SK-N-SH treated with all-trans-retinoic acid at 6 μM for 48 hours (cell line): ENCODE measurements at regions not wholly inside any gene's neighbourhood (a gene's known extent, or its start where the extent isn't known, plus 50 kb on each side); places are given as distances from the start of the nearest gene placed in this dataset.

Experiments used
- CSRNP3 ChIP-seq: fragments of 250-450 bp; sonication (Bioruptor Pico); IDR thresholded peaks from 2 replicates; pipeline ENCODE4 v1.5.1; 2021; ENCODE audit warnings: mild to moderate bottlenecking, moderate library complexity
- POU6F1 ChIP-seq: fragments of 250-450 bp; sonication (Bioruptor Pico); IDR thresholded peaks from 2 replicates; pipeline ENCODE4 v1.8.0; 2021; ENCODE audit warnings: low read depth, mild to moderate bottlenecking, moderate library complexity, borderline replicate concordance
- TCF4 ChIP-seq: fragments of 250-450 bp; sonication (Bioruptor Pico); IDR thresholded peaks from 2 replicates; pipeline ENCODE4 v1.8.0; 2021; ENCODE audit warnings: mild to moderate bottlenecking, moderate library complexity, borderline replicate concordance
- ZFP3 ChIP-seq: fragments of 250-450 bp; sonication (Bioruptor Pico); IDR thresholded peaks from 2 replicates; pipeline ENCODE4 v1.5.0; 2020; ENCODE audit warnings: mild to moderate bottlenecking, moderate library complexity
- TF ChIP-seq, protein P1 (sequence below): fragments of 250-450 bp; sonication (Bioruptor Pico); IDR thresholded peaks from 2 replicates; pipeline ENCODE4 v1.8.0; 2020; ENCODE audit warnings: mild to moderate bottlenecking, moderate library complexity, borderline replicate concordance

- TF ChIP-seq CSRNP3 (CRISPR knock-in tag) (no peak), ZFP3 (CRISPR knock-in tag) (no peak), TCF4 (CRISPR knock-in tag) (no peak), POU6F1 (no peak)
- TF ChIP-seq, protein P1, sequence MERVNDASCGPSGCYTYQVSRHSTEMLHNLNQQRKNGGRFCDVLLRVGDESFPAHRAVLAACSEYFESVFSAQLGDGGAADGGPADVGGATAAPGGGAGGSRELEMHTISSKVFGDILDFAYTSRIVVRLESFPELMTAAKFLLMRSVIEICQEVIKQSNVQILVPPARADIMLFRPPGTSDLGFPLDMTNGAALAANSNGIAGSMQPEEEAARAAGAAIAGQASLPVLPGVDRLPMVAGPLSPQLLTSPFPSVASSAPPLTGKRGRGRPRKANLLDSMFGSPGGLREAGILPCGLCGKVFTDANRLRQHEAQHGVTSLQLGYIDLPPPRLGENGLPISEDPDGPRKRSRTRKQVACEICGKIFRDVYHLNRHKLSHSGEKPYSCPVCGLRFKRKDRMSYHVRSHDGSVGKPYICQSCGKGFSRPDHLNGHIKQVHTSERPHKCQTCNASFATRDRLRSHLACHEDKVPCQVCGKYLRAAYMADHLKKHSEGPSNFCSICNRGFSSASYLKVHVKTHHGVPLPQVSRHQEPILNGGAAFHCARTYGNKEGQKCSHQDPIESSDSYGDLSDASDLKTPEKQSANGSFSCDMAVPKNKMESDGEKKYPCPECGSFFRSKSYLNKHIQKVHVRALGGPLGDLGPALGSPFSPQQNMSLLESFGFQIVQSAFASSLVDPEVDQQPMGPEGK (CRISPR knock-in tag) = no peak
These were observed 833.0 kb upstream of the ADAMTS5 start for GRCh38 chr21:27799861-27800260.
